ENCODE measurements at regions not wholly inside any gene's neighbourhood (a gene's known extent, or its start where the extent isn't known, plus 50 kb on each side); places are given as distances from the start of the nearest gene placed in this dataset.
"Not testable (repeated sequence)": the region's sequence is repeated elsewhere in the genome, so short reads cannot be mapped to it uniquely, and the experiment has no call there.

DNA sequence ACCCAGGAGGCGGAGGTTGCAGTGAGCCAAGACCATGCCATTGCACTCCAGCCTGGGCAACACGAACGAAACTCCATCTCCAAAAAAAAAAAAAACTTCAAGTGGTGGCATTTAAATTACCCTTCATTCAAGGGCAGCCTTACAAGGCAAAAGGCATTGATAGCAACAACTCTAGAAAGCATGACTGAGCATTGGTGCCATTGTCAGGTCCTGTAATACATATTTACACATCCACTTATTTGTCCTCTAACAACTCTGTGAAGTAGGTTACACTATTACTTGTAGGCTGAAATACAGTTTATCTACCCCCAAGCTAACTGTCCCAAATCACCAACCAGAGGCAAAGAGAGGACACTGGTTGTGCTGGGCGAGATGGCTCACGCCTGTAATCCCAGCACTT lies 52.7 kb upstream of the LARP1 start:
- H3K36me3 ChIP-seq, result no peaks in the 10 kb centered on the region
- no peak overlapping the region for H3K4me3 ChIP-seq
- no peaks in the 10 kb centered on the region for H3K27me3 ChIP-seq (replicated peaks; ENCODE audit: insufficient read depth)
- TF ChIP-seq, protein P1, sequence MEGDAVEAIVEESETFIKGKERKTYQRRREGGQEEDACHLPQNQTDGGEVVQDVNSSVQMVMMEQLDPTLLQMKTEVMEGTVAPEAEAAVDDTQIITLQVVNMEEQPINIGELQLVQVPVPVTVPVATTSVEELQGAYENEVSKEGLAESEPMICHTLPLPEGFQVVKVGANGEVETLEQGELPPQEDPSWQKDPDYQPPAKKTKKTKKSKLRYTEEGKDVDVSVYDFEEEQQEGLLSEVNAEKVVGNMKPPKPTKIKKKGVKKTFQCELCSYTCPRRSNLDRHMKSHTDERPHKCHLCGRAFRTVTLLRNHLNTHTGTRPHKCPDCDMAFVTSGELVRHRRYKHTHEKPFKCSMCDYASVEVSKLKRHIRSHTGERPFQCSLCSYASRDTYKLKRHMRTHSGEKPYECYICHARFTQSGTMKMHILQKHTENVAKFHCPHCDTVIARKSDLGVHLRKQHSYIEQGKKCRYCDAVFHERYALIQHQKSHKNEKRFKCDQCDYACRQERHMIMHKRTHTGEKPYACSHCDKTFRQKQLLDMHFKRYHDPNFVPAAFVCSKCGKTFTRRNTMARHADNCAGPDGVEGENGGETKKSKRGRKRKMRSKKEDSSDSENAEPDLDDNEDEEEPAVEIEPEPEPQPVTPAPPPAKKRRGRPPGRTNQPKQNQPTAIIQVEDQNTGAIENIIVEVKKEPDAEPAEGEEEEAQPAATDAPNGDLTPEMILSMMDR (IDR thresholded peaks at IDR 0.05), result no peak
- DNase-seq (ENCODE audit: low spot score), result no peak
- H3K4me1 ChIP-seq (ENCODE audit: control insufficient read depth in 1 of 2, low read depth in 2 of 2), result no peaks in the 10 kb centered on the region
- no peaks in the 10 kb centered on the region for H3K9me3 ChIP-seq
- H3K27ac ChIP-seq, result no peak overlapping the region
- ATAC-seq (ENCODE audit: insufficient number of reproducible peaks, low FRiP score, low read depth), result no peak

DNA sequence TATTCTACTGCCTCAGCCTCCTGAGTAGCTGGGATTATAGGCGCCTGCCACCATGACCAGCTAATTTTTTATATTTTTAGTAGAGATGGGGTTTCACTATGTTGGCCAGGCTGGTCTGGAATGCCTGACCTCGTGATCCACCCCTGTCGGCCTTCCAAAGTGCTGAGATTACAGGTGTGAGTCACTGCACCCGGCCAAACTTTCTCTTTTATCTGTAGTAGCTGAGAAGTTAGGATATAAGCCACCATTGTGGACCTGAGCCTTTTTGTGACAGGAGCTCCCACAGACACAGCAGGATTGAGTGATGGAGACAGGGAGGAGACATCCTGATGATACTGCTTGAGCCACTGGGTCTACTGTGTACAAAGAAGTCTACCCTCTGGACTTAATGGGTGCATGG lies 53.5 kb upstream of the LARP1 start:
- not testable (repeated sequence) for H3K4me1 ChIP-seq (ENCODE audit: control insufficient read depth in 1 of 2, low read depth in 2 of 2); ATAC-seq (ENCODE audit: insufficient number of reproducible peaks, low FRiP score, low read depth); H3K27ac ChIP-seq; H3K9me3 ChIP-seq; H3K27me3 ChIP-seq (replicated peaks; ENCODE audit: insufficient read depth); H3K4me3 ChIP-seq; H3K36me3 ChIP-seq; DNase-seq (ENCODE audit: low spot score)

DNA sequence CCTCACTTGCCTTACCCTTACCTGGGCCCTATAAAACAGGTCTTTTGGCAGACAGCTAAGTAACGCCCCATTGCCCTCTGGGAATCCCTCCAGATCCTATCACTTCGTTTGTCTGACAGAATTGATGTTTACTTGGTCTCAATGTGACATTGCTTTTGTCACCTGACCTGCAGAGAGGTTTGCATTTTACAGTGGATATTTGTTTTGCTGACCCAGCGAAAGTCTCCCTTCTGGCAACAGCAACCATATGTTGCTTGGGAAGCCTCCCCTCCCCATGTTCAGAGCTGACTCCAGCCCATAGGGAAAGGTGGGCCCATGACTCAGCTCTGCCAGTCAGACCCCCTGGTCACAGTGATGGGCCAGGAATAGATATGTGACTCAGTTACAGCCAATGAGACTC lies 54.0 kb upstream of the LARP1 start:
- TF ChIP-seq, protein P1 (IDR thresholded peaks at IDR 0.05), result no peak
- Histone ChIP-seq H3K27me3 (replicated peaks; ENCODE audit: insufficient read depth) (no peaks in the 10 kb centered on the region), H3K36me3 (no peaks in the 10 kb centered on the region), H3K27ac (no peak overlapping the region), H3K4me3 (no peak overlapping the region), H3K9me3 (no peaks in the 10 kb centered on the region), H3K4me1 (ENCODE audit: control insufficient read depth in 1 of 2, low read depth in 2 of 2) (no peaks in the 10 kb centered on the region)
- DNase-seq (ENCODE audit: low spot score), result no peak
- ATAC-seq (ENCODE audit: insufficient number of reproducible peaks, low FRiP score, low read depth), result no peak

DNA sequence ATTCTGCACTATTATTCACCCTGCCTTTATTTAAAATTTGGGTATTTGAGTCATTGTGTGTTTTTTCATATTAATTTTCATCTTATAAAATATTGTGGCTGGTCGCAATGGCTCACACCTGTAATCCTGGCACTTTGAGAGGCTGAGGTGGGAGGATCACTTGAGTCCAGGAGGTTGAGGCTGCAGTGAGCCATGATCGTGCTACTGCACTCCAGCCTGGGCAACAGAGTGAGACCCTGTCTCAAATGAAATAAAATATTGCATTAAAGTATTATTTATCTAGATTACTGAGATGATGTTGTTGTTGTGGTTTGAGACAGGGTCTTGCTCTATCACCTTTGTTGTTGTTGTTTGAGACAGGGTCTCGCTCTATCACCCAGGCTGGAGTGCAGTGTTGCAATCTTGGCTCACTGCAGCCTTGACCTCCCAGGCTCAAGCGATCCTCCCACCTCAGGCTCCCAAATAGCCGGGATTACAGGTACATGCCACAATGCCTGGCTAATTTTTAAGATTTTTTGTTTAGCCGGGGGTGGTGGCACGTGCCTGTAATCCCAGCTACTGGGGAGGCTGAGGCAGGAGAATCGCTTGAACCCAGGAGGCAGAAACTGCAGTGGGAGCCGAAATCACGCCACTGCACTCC lies 54.8 kb upstream of the LARP1 start:
- not testable (repeated sequence) for H3K4me1 ChIP-seq (ENCODE audit: control insufficient read depth in 1 of 2, low read depth in 2 of 2); H3K36me3 ChIP-seq; H3K27ac ChIP-seq; H3K27me3 ChIP-seq (replicated peaks; ENCODE audit: insufficient read depth); H3K4me3 ChIP-seq; ATAC-seq (ENCODE audit: insufficient number of reproducible peaks, low FRiP score, low read depth); DNase-seq (ENCODE audit: low spot score); H3K9me3 ChIP-seq

DNA sequence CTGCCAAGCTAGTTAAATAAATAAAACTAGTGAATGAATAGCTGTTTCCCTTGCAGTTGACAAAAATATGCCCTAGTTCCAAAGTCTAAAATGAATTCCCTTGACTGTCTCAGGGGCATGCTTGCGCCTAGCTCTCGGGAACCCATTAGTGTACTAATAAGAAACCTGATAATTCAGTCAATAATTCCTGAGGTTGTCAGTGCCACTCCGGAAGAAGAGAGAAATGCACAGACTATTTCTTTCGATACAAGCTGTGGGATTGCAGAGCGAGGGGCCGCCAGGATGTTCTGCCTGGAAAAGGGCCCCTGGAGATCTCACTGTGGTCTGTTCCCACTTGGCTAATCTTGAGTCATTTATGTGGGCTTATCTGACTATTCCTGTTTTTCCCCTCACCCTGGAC lies 56.4 kb upstream of the LARP1 start:
- ATAC-seq (ENCODE audit: insufficient number of reproducible peaks, low FRiP score, low read depth), result no peak
- no peaks in the 10 kb centered on the region for H3K36me3 ChIP-seq

DNA sequence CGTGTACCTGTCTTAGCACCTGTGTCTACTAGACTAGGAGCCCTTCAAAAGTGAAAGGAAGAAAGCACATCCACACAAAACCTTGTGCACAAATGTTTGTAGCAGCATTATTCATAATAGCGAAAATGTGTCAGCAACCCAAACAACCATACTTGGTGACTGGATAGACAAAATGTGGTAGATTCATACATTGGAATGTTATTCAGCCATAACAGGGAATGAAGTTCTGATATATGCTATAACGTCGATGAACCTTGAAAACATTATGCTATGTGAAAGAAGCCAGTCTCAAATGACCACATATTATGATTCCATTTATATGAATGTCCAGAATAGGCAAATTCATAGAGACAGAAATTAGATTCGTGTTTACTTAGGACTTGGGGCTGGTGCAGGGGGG lies 57.8 kb upstream of the LARP1 start:
- Histone ChIP-seq H3K9me3 (no peaks in the 10 kb centered on the region), H3K4me3 (no peak overlapping the region), H3K36me3 (no peaks in the 10 kb centered on the region), H3K4me1 (ENCODE audit: control insufficient read depth in 1 of 2, low read depth in 2 of 2) (peaks cover 0 to 4% of the 10 kb centered on the region in 2 donors), H3K27me3 (replicated peaks; ENCODE audit: insufficient read depth) (no peaks in the 10 kb centered on the region), H3K27ac (no peak overlapping the region)
- DNase-seq (ENCODE audit: low spot score) (no peak), ATAC-seq (ENCODE audit: insufficient number of reproducible peaks, low FRiP score, low read depth) (no peak)
- TF ChIP-seq, protein P1 (IDR thresholded peaks at IDR 0.05), result no peak

More for the DNA sequence above, 56.4 kb upstream of the LARP1 start:
- Histone ChIP-seq H3K27me3 (replicated peaks; ENCODE audit: insufficient read depth) (no peaks in the 10 kb centered on the region), H3K27ac (no peak overlapping the region), H3K9me3 (no peaks in the 10 kb centered on the region), H3K4me1 (ENCODE audit: control insufficient read depth in 1 of 2, low read depth in 2 of 2) (no peaks in the 10 kb centered on the region), H3K4me3 (no peak overlapping the region)
- TF ChIP-seq, protein P1 (IDR thresholded peaks at IDR 0.05), result no peak
- no peak for DNase-seq (ENCODE audit: low spot score)

All from thoracic aorta (tissue), 2 donors.